ENCODE measurements at regions not wholly inside any gene's neighbourhood (a gene's known extent, or its start where the extent isn't known, plus 50 kb on each side); places are given as distances from the start of the nearest gene placed in this dataset.

GRCh38 chr6:144405163-144405562 lies 120.0 kb downstream of the UTRN start:
- TF ChIP-seq CTCF (IDR thresholded peaks at IDR 0.05) (no peak), POLR2A (IDR thresholded peaks at IDR 0.05) (no peak)
